ENCODE measurements at regions not wholly inside any gene's neighbourhood (a gene's known extent, or its start where the extent isn't known, plus 50 kb on each side); places are given as distances from the start of the nearest gene placed in this dataset.
A peak's percentile ranks its signal among the peaks of the same experiment; 100 is the strongest.

GRCh38 chr21:17449701-17450100 is 63.1 kb upstream of the CXADR start:
- intact Hi-C loops (cut with micrococcal nuclease; ENCODE audit: unreplicated experiment) = no loop called here
- Histone ChIP-seq H3K4me3 (ENCODE audit: low read depth, low read length) (no peak overlapping the region), H3K4me1 (no peaks in the 10 kb centered on the region), H3K27me3 (replicated peaks; ENCODE audit: control insufficient read depth, insufficient read depth, low read length) (no peaks in the 10 kb centered on the region), H3K9me3 (no peaks in the 10 kb centered on the region), H3K36me3 (ENCODE audit: control insufficient read depth, insufficient read depth, low read length) (no peaks in the 10 kb centered on the region)
- Mint-ChIP-seq H3K9me3 (ENCODE audit: unreplicated experiment) (no peaks in the 10 kb centered on the region), H3K27ac (ENCODE audit: unreplicated experiment) (no peak overlapping the region), H3K4me1 (ENCODE audit: low read depth, unreplicated experiment) (peaks cover 14% of the 10 kb centered on the region), H3K36me3 (ENCODE audit: insufficient read depth, unreplicated experiment) (peaks cover 7% of the 10 kb centered on the region), H3K4me3 (ENCODE audit: unreplicated experiment) (no peak overlapping the region), H3K27me3 (ENCODE audit: insufficient read depth, unreplicated experiment) (peaks cover 2% of the 10 kb centered on the region)
- TF ChIP-seq CTCF (IDR thresholded peaks at IDR 0.05; ENCODE audit: insufficient read depth in 1 of 2, low read depth in 1 of 2, low read length in 1 of 2, severe bottlenecking in 1 of 2, unreplicated experiment in 1 of 2) = no peak
- ChIA-PET CTCF (no interaction called here), POLR2A (no interaction called here)
- no peak for DNase-seq
- BruUV-seq (replicated peaks) = no TSS peak

- intact Hi-C loops (cut with micrococcal nuclease; ENCODE audit: unreplicated experiment) = no loop called here
- H3K27ac Mint-ChIP-seq (ENCODE audit: unreplicated experiment) = no peak overlapping the region
- POLR2A ChIA-PET = interaction anchor here (0.6 to 0.7 kb wide), 2 partner anchors 77 to 86 kb away, joined by 3 read pairs; no protein-coding TSS in a partner anchor
These were observed 61.4 kb upstream of the CXADR start for GRCh38 chr21:17451364-17451891.

GRCh38 chr21:17454315-17455027 is 58.4 kb upstream of the CXADR start:
- Mint-ChIP-seq H3K27me3 (ENCODE audit: insufficient read depth, unreplicated experiment) (peaks cover 3% of the 10 kb centered on the region), H3K36me3 (ENCODE audit: insufficient read depth, unreplicated experiment) (peaks cover 10% of the 10 kb centered on the region), H3K4me1 (ENCODE audit: low read depth, unreplicated experiment) (peaks cover 6% of the 10 kb centered on the region), H3K4me3 (ENCODE audit: unreplicated experiment) (peak overlapping the region; percentile 64), H3K9me3 (ENCODE audit: unreplicated experiment) (no peaks in the 10 kb centered on the region), H3K27ac (ENCODE audit: unreplicated experiment) (peak overlapping the region; percentile 89)
- peak; percentile 62 to 68 for DNase-seq
- no peaks in the 10 kb centered on the region for H3K27me3 ChIP-seq (replicated peaks; ENCODE audit: control insufficient read depth, insufficient read depth, low read length)
- ChIA-PET POLR2A (no interaction called here), CTCF (no interaction called here)
- H3K9me3 ChIP-seq = 0 out of 2 replicates have a peak, but pooled peaks cover 3% of the 10 kb centered on the region
- intact Hi-C loops (cut with micrococcal nuclease; ENCODE audit: unreplicated experiment) = no loop called here
- TSS peak; percentile 100 for BruUV-seq (replicated peaks)
- H3K4me1 ChIP-seq = no peaks in the 10 kb centered on the region
- H3K4me3 ChIP-seq (ENCODE audit: low read depth, low read length) = peak overlapping the region; percentile 15; the same call in 1 of the 2 replicates
- no peak for TF ChIP-seq CTCF (IDR thresholded peaks at IDR 0.05; ENCODE audit: insufficient read depth in 1 of 2, low read depth in 1 of 2, low read length in 1 of 2, severe bottlenecking in 1 of 2, unreplicated experiment in 1 of 2)
- no peaks in the 10 kb centered on the region for H3K36me3 ChIP-seq (ENCODE audit: control insufficient read depth, insufficient read depth, low read length)

More at GRCh38 chr21:17451364-17451891, 61.4 kb upstream of the CXADR start:
- H3K36me3 Mint-ChIP-seq (ENCODE audit: insufficient read depth, unreplicated experiment) = peaks cover 10% of the 10 kb centered on the region
- H3K9me3 Mint-ChIP-seq (ENCODE audit: unreplicated experiment) = no peaks in the 10 kb centered on the region
- peaks cover 3% of the 10 kb centered on the region for H3K27me3 Mint-ChIP-seq (ENCODE audit: insufficient read depth, unreplicated experiment)
- H3K4me3 ChIP-seq (ENCODE audit: low read depth, low read length) = no peak overlapping the region
- no peaks in the 10 kb centered on the region for H3K9me3 ChIP-seq
- no peak for DNase-seq
- H3K27me3 ChIP-seq (replicated peaks; ENCODE audit: control insufficient read depth, insufficient read depth, low read length) = no peaks in the 10 kb centered on the region
- no peak for TF ChIP-seq CTCF (IDR thresholded peaks at IDR 0.05; ENCODE audit: insufficient read depth in 1 of 2, low read depth in 1 of 2, low read length in 1 of 2, severe bottlenecking in 1 of 2, unreplicated experiment in 1 of 2)
- H3K4me1 Mint-ChIP-seq (ENCODE audit: low read depth, unreplicated experiment) = peaks cover 17% of the 10 kb centered on the region
- no TSS peak for BruUV-seq (replicated peaks)
- H3K36me3 ChIP-seq (ENCODE audit: control insufficient read depth, insufficient read depth, low read length) = no peaks in the 10 kb centered on the region
- no peaks in the 10 kb centered on the region for H3K4me1 ChIP-seq
- H3K4me3 Mint-ChIP-seq (ENCODE audit: unreplicated experiment) = no peak overlapping the region
- CTCF ChIA-PET = no interaction called here
